ENCODE measurements at regions not wholly inside any gene's neighbourhood (a gene's known extent, or its start where the extent isn't known, plus 50 kb on each side); places are given as distances from the start of the nearest gene placed in this dataset.

DNA sequence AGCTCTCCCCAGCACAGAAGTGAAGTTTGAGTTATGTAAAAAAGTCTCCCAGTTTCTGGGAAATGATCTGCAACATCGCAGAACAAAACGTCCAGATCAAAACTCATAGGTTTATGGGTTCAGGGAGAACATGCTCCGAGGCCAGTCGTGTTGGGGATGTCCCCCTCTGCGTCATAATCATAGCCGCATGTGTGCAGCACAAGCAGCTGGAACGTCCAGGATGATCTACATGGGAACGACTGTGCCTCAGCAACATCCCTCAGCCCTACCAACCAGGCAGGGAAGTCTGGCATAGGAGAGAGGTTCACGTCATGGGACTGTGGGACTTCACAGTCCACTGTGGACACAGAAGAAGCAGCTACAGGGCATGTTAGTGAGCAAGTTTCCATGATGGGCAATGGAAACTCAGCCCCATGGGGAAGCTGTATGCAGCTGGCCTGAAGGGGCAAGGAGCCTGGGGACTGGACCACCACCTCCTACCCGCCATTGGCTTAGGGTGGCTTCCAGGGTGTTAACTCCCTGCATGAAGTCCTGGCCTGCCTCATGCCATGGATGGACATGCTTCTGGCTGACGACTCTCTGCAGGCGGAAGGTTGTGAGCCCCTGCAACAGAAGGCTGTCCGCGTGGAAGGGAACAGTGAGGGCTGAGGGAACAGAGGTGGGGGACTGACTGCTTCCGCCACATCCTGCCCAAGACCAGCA, 96.9 kb downstream of the COPS8 start:
- no peak overlapping the region for H3K4me3 Mint-ChIP-seq
- 95% methylated on average over 8 of the region's 15 CpGs for WGBS (ENCODE audit: insufficient coverage)
- Histone ChIP-seq H3K4me3 (replicated peaks in 1 of 3; ENCODE audit: low read depth in 2 of 3, low read length in 3 of 3) (no peak overlapping the region), H3K27ac (ENCODE audit: low read depth in 1 of 2, low read length in 2 of 2) (no peak overlapping the region), H3K27me3 (ENCODE audit: control insufficient read depth in 2 of 2, insufficient read depth in 2 of 2, low read length in 2 of 2) (no peaks in the 10 kb centered on the region), H3K4me2 (replicated peaks; ENCODE audit: extremely low read depth, low read length, poor library complexity, severe bottlenecking) (no peak overlapping the region), H3K79me2 (ENCODE audit: insufficient read depth, low read length) (no peaks in the 10 kb centered on the region), H3K9me3 (replicated peaks in 1 of 2; ENCODE audit: control insufficient read depth in 1 of 2, insufficient read depth in 1 of 2, low read length in 2 of 2) (no peaks in the 10 kb centered on the region), H3K36me3 (replicated peaks in 1 of 2; ENCODE audit: control insufficient read depth in 1 of 2, insufficient read depth in 2 of 2, low read length in 2 of 2) (no peaks in the 10 kb centered on the region), H3K9ac (ENCODE audit: insufficient read depth, low read length, poor library complexity, severe bottlenecking) (no peak overlapping the region), H3K4me1 (ENCODE audit: control insufficient read depth in 1 of 2, insufficient read depth in 2 of 2, low read length in 2 of 2) (no peaks in the 10 kb centered on the region), H4K20me1 (ENCODE audit: insufficient read depth, low read length) (no peaks in the 10 kb centered on the region), H2AFZ (ENCODE audit: insufficient read depth, low read depth, low read length, poor library complexity, severe bottlenecking) (no peak overlapping the region)
- no peak for DNase-seq
- intact Hi-C loops (cut with micrococcal nuclease) = no loop called here
- TF ChIP-seq CTCF (IDR thresholded peaks at IDR 0.05) = no peak
- peaks cover 0 to 3% (median 0%) of the 10 kb centered on the region in 7 donors for H3K9me3 Mint-ChIP-seq
- H3K27me3 Mint-ChIP-seq (ENCODE audit: low read depth in 3 of 3) = peaks cover 6 to 21% (median 12%) of the 10 kb centered on the region in 3 donors
- no peaks in the 10 kb centered on the region for H3K36me3 Mint-ChIP-seq
- H3K27ac Mint-ChIP-seq = no peak overlapping the region
- H3K4me1 Mint-ChIP-seq = no peaks in the 10 kb centered on the region

- H3K27me3 ChIP-seq (ENCODE audit: control insufficient read depth in 2 of 2, insufficient read depth in 2 of 2, low read length in 2 of 2) = no peaks in the 10 kb centered on the region
- H3K79me2 ChIP-seq (ENCODE audit: insufficient read depth, low read length) = no peaks in the 10 kb centered on the region
- H3K9me3 ChIP-seq (replicated peaks in 1 of 2; ENCODE audit: control insufficient read depth in 1 of 2, insufficient read depth in 1 of 2, low read length in 2 of 2) = no peaks in the 10 kb centered on the region
- no peak overlapping the region for H3K4me3 ChIP-seq (replicated peaks in 1 of 3; ENCODE audit: low read depth in 2 of 3, low read length in 3 of 3)
- 100% methylated on average over 1 of the region's 14 CpGs for WGBS (ENCODE audit: insufficient coverage)
- H3K4me1 Mint-ChIP-seq = no peaks in the 10 kb centered on the region
- H3K36me3 ChIP-seq (replicated peaks in 1 of 2; ENCODE audit: control insufficient read depth in 1 of 2, insufficient read depth in 2 of 2, low read length in 2 of 2) = no peaks in the 10 kb centered on the region
- no peak overlapping the region for H3K9ac ChIP-seq (ENCODE audit: insufficient read depth, low read length, poor library complexity, severe bottlenecking)
- no peak for DNase-seq
- H4K20me1 ChIP-seq (ENCODE audit: insufficient read depth, low read length) = no peaks in the 10 kb centered on the region
- H3K27ac Mint-ChIP-seq = no peak overlapping the region
- H3K4me2 ChIP-seq (replicated peaks; ENCODE audit: extremely low read depth, low read length, poor library complexity, severe bottlenecking) = no peak overlapping the region
- intact Hi-C loops (cut with micrococcal nuclease) = no loop called here
- peaks cover 6 to 21% (median 12%) of the 10 kb centered on the region in 3 donors for H3K27me3 Mint-ChIP-seq (ENCODE audit: low read depth in 3 of 3)
- no peak for TF ChIP-seq CTCF (IDR thresholded peaks at IDR 0.05)
- no peak overlapping the region for H3K27ac ChIP-seq (ENCODE audit: low read depth in 1 of 2, low read length in 2 of 2)
- no peak overlapping the region for H3K4me3 Mint-ChIP-seq
- H3K4me1 ChIP-seq (ENCODE audit: control insufficient read depth in 1 of 2, insufficient read depth in 2 of 2, low read length in 2 of 2) = no peaks in the 10 kb centered on the region
- no peaks in the 10 kb centered on the region for H3K36me3 Mint-ChIP-seq
- peaks cover 0 to 3% (median 0%) of the 10 kb centered on the region in 7 donors for H3K9me3 Mint-ChIP-seq
- H2AFZ ChIP-seq (ENCODE audit: insufficient read depth, low read depth, low read length, poor library complexity, severe bottlenecking) = no peak overlapping the region
These were observed 98.7 kb downstream of the COPS8 start for GRCh38 chr2:237184192-237184918.
